GM12878 (cell line): ENCODE measurements at regions not wholly inside any gene's neighbourhood (a gene's known extent, or its start where the extent isn't known, plus 50 kb on each side); places are given as distances from the start of the nearest gene placed in this dataset.
A peak's percentile ranks its signal among the peaks of the same experiment; 100 is the strongest.

Experiments used
- CHD2 ChIP-seq: IDR thresholded peaks from 2 replicates; pipeline ENCODE4 v1.6.1; 2011; ENCODE audit warnings: low read depth, low read length, improper control_type of control experiment, borderline replicate concordance
- IKZF2 ChIP-seq, 2 experiments: fragments of 450-650 bp; IDR thresholded peaks; 2 replicates each; pipeline ENCODE4 v1.6.1; 2017; ENCODE audit warnings: mild to moderate bottlenecking in 2 of 2, moderate library complexity in 2 of 2
- JUNB ChIP-seq: IDR thresholded peaks from 2 replicates; pipeline ENCODE4 v1.6.1; 2016; ENCODE audit warnings: antibody characterized with exemption, mild to moderate bottlenecking
- JUND ChIP-seq: IDR thresholded peaks from 2 replicates; pipeline ENCODE4 v1.6.1; 2012; ENCODE audit warnings: low read depth, mild to moderate bottlenecking, low read length, improper control_type of control experiment, moderate library complexity
- KLF5 ChIP-seq: fragments of 450-650 bp; IDR thresholded peaks from 2 replicates; pipeline ENCODE4 v1.6.1; 2014; ENCODE audit warnings: mild to moderate bottlenecking; ENCODE audit not compliant: partially characterized antibody
- MTA3 ChIP-seq: IDR thresholded peaks from 2 replicates; pipeline ENCODE4 v1.6.1; 2012; ENCODE audit warnings: low read length, inconsistent platforms, borderline replicate concordance
- PML ChIP-seq: IDR thresholded peaks from 2 replicates; pipeline ENCODE4 v1.6.1; 2012; ENCODE audit warnings: low read length, inconsistent platforms
- POLR2AphosphoS2 ChIP-seq: IDR thresholded peaks from 2 replicates; pipeline ENCODE4 v1.6.1; 2011; ENCODE audit warnings: low read depth, mild to moderate bottlenecking, low read length, improper control_type of control experiment, moderate library complexity
- PRDM15 ChIP-seq: fragments of 450-650 bp; formaldehyde crosslinking; IDR thresholded peaks from 2 replicates; pipeline ENCODE4 v1.4.0; 2020; ENCODE audit warnings: mild to moderate bottlenecking, moderate library complexity
- RBBP5 ChIP-seq: fragments of 200-600 bp; sonication (generic); conservative IDR thresholded peaks from 2 replicates; pipeline ENCODE4 v1.6.1; 2016
- TAF1 ChIP-seq: IDR thresholded peaks from 2 replicates; pipeline ENCODE4 v1.6.1; 2011; ENCODE audit warnings: mild to moderate bottlenecking, low read depth, low read length, borderline replicate concordance
- TARDBP ChIP-seq: IDR thresholded peaks from 2 replicates; pipeline ENCODE4 v1.6.1; 2016; ENCODE audit warnings: borderline replicate concordance
- TBL1XR1 ChIP-seq: IDR thresholded peaks from 2 replicates; pipeline ENCODE4 v1.6.1; 2012; ENCODE audit warnings: low read depth, low read length, improper control_type of control experiment
- TCF12 ChIP-seq: IDR thresholded peaks from 2 replicates; pipeline ENCODE4 v1.6.1; 2011; ENCODE audit warnings: low read depth, mild to moderate bottlenecking, low read length
- ZNF24 ChIP-seq: fragments of 450-650 bp; IDR thresholded peaks from 2 replicates; pipeline ENCODE4 v1.6.1; 2017; ENCODE audit warnings: antibody characterized with exemption, mild to moderate bottlenecking
- ZNF274 ChIP-seq: IDR thresholded peaks from one replicate; pipeline ENCODE4 v1.8.0; 2011; ENCODE audit not compliant: insufficient read length, insufficient read depth
- ZNF384 ChIP-seq: IDR thresholded peaks from 2 replicates; pipeline ENCODE4 v1.6.1; 2012; ENCODE audit warnings: low read depth, mild to moderate bottlenecking, low read length, improper control_type of control experiment, borderline replicate concordance
- ZNF622 ChIP-seq: fragments of 450-650 bp; IDR thresholded peaks from 2 replicates; pipeline ENCODE4 v1.6.1; 2017; ENCODE audit warnings: mild to moderate bottlenecking, inconsistent platforms
- TF ChIP-seq, protein P1 (sequence below): fragments of 450-650 bp; IDR thresholded peaks from 2 replicates; pipeline ENCODE4 v1.6.1; 2017; ENCODE audit warnings: low read depth, mild to moderate bottlenecking, moderate library complexity
- TF ChIP-seq, protein P2 (sequence below): IDR thresholded peaks from 2 replicates; pipeline ENCODE4 v1.6.1; 2011; ENCODE audit warnings: borderline replicate concordance, low read depth, mild to moderate bottlenecking, moderate library complexity, mixed read lengths, low read length; ENCODE audit not compliant: insufficient read depth; ENCODE audit errors: extremely low read length
- TF ChIP-seq, protein P3 (sequence below): fragments of 450-650 bp; IDR thresholded peaks from 2 replicates; pipeline ENCODE4 v1.6.1; 2014; ENCODE audit warnings: mild to moderate bottlenecking
- TF ChIP-seq, protein P4 (sequence below): IDR thresholded peaks from 2 replicates; pipeline ENCODE4 v1.6.1; 2011; ENCODE audit warnings: borderline replicate concordance, low read depth, mild to moderate bottlenecking, moderate library complexity, low read length; ENCODE audit not compliant: insufficient read depth, poor library complexity, severe bottlenecking
- TF ChIP-seq, protein P5 (sequence below): IDR thresholded peaks from 2 replicates; pipeline ENCODE4 v1.6.1; 2011; ENCODE audit warnings: low read depth, mild to moderate bottlenecking, low read length, moderate library complexity, borderline replicate concordance; ENCODE audit errors: extremely low read depth

GRCh38 chr2:78293768-78294167 is 731.7 kb upstream of the REG3G start (continued):
- TF ChIP-seq IKZF2 (IDR thresholded peaks at IDR 0.05) = peak in 1 of 2 experiments; percentile 46; a peak in 1 of 4 replicates
- no peak for TF ChIP-seq RBBP5
- TF ChIP-seq, protein P1, sequence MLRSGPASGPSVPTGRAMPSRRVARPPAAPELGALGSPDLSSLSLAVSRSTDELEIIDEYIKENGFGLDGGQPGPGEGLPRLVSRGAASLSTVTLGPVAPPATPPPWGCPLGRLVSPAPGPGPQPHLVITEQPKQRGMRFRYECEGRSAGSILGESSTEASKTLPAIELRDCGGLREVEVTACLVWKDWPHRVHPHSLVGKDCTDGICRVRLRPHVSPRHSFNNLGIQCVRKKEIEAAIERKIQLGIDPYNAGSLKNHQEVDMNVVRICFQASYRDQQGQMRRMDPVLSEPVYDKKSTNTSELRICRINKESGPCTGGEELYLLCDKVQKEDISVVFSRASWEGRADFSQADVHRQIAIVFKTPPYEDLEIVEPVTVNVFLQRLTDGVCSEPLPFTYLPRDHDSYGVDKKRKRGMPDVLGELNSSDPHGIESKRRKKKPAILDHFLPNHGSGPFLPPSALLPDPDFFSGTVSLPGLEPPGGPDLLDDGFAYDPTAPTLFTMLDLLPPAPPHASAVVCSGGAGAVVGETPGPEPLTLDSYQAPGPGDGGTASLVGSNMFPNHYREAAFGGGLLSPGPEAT = 0 out of 2 replicates have a peak, but pooled peaks have one; percentile 22
- no peak for TF ChIP-seq POLR2AphosphoS2
- TF ChIP-seq, protein P2, sequence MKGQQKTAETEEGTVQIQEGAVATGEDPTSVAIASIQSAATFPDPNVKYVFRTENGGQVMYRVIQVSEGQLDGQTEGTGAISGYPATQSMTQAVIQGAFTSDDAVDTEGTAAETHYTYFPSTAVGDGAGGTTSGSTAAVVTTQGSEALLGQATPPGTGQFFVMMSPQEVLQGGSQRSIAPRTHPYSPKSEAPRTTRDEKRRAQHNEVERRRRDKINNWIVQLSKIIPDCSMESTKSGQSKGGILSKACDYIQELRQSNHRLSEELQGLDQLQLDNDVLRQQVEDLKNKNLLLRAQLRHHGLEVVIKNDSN = no peak
- no peak for TF ChIP-seq JUND
- no peak for TF ChIP-seq TBL1XR1
- no peak for TF ChIP-seq TCF12
- TF ChIP-seq PML = no peak
- TF ChIP-seq, protein P3, sequence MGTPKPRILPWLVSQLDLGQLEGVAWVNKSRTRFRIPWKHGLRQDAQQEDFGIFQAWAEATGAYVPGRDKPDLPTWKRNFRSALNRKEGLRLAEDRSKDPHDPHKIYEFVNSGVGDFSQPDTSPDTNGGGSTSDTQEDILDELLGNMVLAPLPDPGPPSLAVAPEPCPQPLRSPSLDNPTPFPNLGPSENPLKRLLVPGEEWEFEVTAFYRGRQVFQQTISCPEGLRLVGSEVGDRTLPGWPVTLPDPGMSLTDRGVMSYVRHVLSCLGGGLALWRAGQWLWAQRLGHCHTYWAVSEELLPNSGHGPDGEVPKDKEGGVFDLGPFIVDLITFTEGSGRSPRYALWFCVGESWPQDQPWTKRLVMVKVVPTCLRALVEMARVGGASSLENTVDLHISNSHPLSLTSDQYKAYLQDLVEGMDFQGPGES = no peak
- no peak for TF ChIP-seq ZNF622
- TF ChIP-seq MTA3 = no peak
- TF ChIP-seq KLF5 = no peak
- TF ChIP-seq TAF1 = no peak
- TF ChIP-seq, protein P4, sequence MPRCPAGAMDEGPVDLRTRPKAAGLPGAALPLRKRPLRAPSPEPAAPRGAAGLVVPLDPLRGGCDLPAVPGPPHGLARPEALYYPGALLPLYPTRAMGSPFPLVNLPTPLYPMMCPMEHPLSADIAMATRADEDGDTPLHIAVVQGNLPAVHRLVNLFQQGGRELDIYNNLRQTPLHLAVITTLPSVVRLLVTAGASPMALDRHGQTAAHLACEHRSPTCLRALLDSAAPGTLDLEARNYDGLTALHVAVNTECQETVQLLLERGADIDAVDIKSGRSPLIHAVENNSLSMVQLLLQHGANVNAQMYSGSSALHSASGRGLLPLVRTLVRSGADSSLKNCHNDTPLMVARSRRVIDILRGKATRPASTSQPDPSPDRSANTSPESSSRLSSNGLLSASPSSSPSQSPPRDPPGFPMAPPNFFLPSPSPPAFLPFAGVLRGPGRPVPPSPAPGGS = no peak
- 0 out of 2 replicates have a peak, but pooled peaks have one; percentile 26 for TF ChIP-seq ZNF24
- TF ChIP-seq, protein P5, sequence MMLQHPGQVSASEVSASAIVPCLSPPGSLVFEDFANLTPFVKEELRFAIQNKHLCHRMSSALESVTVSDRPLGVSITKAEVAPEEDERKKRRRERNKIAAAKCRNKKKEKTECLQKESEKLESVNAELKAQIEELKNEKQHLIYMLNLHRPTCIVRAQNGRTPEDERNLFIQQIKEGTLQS = no peak
- TF ChIP-seq ZNF274 = no peak
- TF ChIP-seq CHD2 = no peak
- TF ChIP-seq TARDBP = no peak
- TF ChIP-seq JUNB = no peak
- TF ChIP-seq PRDM15 (CRISPR knock-in tag) = no peak
- TF ChIP-seq ZNF384 = peak; percentile 58; the same call in 1 of the 2 replicates
